HG02938 (cell line): ENCODE measurements at regions not wholly inside any gene's neighbourhood (a gene's known extent, or its start where the extent isn't known, plus 50 kb on each side); places are given as distances from the start of the nearest gene placed in this dataset.

Source experiments
- ATAC-seq: cut with Tn5 transposase; IDR thresholded peaks from one replicate; pipeline ENCODE4 v1.9.1; 2021; ENCODE audit warnings: mild to moderate bottlenecking, moderate library complexity; ENCODE audit not compliant: unreplicated experiment

- ATAC-seq = no peak
Observed at GRCh38 chr21:35360870-35361570, 311.9 kb upstream of the RUNX1 start.

DNA sequence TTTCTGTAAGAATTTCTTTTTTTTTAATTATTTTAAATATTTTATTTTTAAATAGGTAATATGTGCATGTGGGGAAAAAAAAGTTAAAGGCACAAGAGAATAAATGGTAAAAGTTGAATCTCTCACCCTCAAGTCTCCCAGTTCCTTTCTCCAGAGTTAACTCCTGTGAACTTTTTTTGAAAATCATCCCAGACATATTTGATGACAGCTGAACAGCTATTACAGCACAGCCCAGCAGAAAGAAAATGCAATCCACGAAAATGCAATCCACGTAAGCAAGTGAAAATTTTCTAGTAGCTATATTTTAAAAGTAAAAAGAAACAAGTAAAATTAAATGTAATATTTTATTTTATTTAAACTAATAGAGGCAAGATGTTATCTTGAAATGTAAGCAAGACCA is 310.0 kb upstream of the RUNX1 start:
- ATAC-seq = no peak

GRCh38 chr21:35358008-35358407 is 308.9 kb upstream of the RUNX1 start:
- ATAC-seq = no peak

- no peak for ATAC-seq
Observed at GRCh38 chr21:35357041-35357780, 308.1 kb upstream of the RUNX1 start.

DNA sequence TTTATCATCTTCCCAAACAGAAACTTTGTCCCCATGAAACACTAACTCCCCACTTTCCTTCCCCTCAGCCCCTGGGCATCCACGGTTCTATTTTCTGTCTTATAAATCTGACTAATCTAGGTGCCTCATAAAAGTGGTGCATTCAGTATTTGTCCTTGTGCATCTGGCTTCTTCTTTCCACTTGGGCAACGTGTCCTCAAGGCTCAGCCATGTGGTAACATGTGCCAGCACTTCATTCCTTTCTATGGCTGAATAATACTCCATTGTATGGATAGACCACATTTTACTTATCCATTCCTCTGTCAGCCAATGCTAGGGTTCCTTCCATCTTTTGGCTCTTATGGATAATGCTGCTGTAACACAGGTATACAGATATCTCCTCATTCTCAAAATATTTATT is 305.0 kb upstream of the RUNX1 start:
- ATAC-seq = no peak

- ATAC-seq = no peak
Observed at GRCh38 chr21:35352793-35353192, 303.7 kb upstream of the RUNX1 start.

- ATAC-seq = no peak
Observed at GRCh38 chr21:35352066-35352770, 303.1 kb upstream of the RUNX1 start.

- no peak for ATAC-seq
Observed at GRCh38 chr21:35351434-35351833, 302.3 kb upstream of the RUNX1 start.

DNA sequence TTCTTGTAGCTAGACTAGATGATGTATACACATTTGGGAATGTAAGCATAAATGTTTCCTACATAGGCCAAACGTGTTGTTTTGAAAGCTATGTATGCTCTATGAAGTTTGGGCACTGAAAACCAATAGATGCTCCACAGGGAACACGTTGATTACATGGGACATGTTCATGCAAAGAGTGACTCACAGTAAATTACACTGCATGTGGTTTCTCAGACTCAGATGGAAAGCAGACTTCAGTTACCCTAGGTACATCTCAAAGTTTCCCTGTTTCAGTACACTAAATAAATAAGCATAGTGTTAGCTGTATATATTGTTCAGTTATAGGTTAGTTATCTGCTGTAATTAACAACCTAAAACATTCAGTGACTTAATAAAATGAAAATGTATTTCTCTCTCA is 301.9 kb upstream of the RUNX1 start:
- ATAC-seq = no peak

GRCh38 chr21:35349376-35350080 is 300.4 kb upstream of the RUNX1 start:
- ATAC-seq = no peak

- no peak for ATAC-seq
Observed at GRCh38 chr21:35348686-35349085, 299.6 kb upstream of the RUNX1 start.

DNA sequence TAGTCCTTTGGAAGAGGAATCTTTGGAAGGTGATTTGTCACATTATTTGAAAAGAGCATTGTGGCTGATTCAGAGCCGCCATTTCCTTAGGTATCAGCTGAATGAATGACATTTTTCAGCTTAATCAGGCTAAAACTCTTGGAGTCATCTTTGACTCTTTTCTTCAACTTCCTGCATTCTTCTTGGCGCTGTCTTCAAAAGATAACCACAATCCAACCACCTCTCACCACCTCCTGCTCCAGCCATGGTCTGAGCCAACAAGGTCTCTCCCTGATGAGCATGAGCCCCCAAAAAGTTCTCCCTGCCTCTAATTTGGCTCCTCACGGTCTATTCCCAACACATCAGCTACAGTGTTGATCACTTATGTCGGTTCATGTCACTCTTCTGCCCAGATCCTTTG is 297.6 kb upstream of the RUNX1 start:
- no peak for ATAC-seq

DNA sequence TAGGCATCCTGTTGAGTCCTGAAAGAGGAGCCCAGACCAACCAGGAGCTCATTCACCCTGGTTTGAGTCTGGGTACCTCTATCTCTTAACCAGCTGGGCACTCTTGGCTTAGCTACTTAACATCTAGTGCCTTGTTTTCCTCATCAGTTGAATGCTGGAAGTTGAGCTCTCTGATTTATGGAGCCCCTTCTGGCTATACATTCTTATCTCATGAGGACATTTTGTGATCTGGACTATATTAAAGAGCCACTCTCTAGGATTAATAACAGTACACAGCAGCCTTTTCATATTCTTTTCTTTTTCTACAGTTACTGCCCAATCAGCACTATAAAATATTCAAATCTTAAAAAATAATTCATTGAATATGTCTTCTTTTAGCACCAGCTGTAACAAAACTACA is 296.9 kb upstream of the RUNX1 start:
- no peak for ATAC-seq

- ATAC-seq = no peak
Observed at GRCh38 chr21:35344582-35344981, 295.5 kb upstream of the RUNX1 start.

- no peak for ATAC-seq
Observed at GRCh38 chr21:35343046-35343819, 294.1 kb upstream of the RUNX1 start.

DNA sequence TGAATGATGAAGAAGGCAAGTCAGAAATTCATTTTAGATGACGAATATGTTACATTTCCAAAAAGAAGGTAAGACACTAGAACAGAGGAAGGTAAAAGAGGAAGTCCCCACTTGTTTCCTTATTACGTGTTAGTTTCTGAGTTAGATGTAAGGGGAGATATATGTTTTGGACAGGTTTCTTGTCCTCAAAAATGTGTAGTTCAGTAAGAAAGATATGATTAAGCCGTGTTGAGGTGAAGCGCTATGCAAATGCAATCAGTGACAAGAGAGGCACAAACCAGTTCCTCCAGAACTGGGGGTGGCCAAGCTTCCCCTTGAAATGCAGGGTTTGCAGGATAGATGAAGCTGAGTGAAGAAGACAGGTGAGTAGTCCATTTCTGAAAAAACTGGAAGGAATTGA is 293.3 kb upstream of the RUNX1 start:
- ATAC-seq = no peak

DNA sequence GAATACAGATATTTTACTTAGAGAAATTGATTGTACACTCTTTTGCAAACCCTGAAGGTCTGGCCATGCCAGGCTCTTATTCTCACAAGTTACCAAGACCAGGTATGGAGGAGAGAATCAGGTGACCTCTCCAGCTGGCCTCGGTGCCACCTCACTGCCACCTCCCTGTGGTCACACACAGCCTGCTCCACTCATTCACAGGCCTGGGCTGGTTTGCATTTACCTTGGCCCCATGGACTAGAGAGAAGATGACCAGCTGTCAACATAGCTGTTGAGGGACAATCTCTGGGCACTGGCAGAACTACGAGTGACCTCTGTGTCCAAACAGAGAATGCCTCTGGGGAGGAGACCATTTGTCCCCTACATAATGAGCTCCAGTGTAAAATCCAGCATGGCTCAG is 291.2 kb upstream of the RUNX1 start:
- ATAC-seq = no peak

- no peak for ATAC-seq
Observed at GRCh38 chr21:35338881-35339632, 290.0 kb upstream of the RUNX1 start.

GRCh38 chr21:35338281-35338680 is 289.2 kb upstream of the RUNX1 start:
- no peak for ATAC-seq

DNA sequence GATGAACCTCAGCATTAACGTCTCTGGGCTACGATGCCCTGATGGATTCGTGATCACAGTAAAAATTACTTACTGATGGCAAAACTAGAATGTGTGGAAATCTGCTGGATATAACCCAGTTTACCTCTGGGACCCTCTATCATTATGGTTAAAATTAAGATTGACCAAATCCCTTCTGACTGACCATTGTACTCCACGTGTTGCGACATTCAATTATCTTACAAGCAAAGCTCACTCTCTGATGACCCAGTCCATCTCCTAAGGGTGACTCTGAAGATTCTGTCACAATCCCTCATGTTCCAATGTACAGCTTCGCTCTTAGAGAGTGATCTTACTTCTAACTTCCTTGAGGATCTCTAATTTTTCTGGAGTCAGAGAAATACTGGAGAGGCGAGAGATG is 288.5 kb upstream of the RUNX1 start:
- no peak for ATAC-seq
